K562 (cell line): ENCODE measurements at regions not wholly inside any gene's neighbourhood (a gene's known extent, or its start where the extent isn't known, plus 50 kb on each side); places are given as distances from the start of the nearest gene placed in this dataset.

Experiments used
- BACH1 ChIP-seq: fragments of 200-800 bp; sonication (Bioruptor generic); IDR thresholded peaks from 2 replicates; pipeline ENCODE4 v1.6.1; 2016; ENCODE audit warnings: missing genetic modification characterization, missing compliant biosample characterization
- CLOCK ChIP-seq: fragments of 250-450 bp; sonication (Bioruptor Pico); IDR thresholded peaks from 2 replicates; pipeline ENCODE4 v1.4.0; 2020; ENCODE audit warnings: mild to moderate bottlenecking, moderate library complexity, borderline replicate concordance
- DNMT1 ChIP-seq: fragments of 450-650 bp; IDR thresholded peaks from 2 replicates; pipeline ENCODE4 v1.6.1; 2016; ENCODE audit warnings: antibody characterized with exemption, mild to moderate bottlenecking
- E2F1 ChIP-seq: sonication (generic); formaldehyde crosslinking; IDR thresholded peaks from 2 replicates; pipeline ENCODE4 v1.8.1; 2023; ENCODE audit warnings: mild to moderate bottlenecking, missing genetic modification reagents, moderate library complexity
- GABPB2 ChIP-seq: fragments of 250-450 bp; sonication (Bioruptor Pico); conservative IDR thresholded peaks from 2 replicates; pipeline ENCODE4 v1.5.1; 2021; ENCODE audit warnings: mild to moderate bottlenecking
- GATA2 ChIP-seq: sonication (generic); formaldehyde crosslinking; IDR thresholded peaks from 2 replicates; pipeline ENCODE4 v1.4.0; 2020; ENCODE audit warnings: mild to moderate bottlenecking, missing genetic modification reagents
- HDAC6 ChIP-seq: IDR thresholded peaks from 2 replicates; pipeline ENCODE4 v1.6.1; 2012; ENCODE audit warnings: low read depth, mild to moderate bottlenecking, control low read depth, inconsistent platforms, low read length, moderate library complexity
- NCOR1 ChIP-seq: fragments of 450-650 bp; IDR thresholded peaks from 2 replicates; pipeline ENCODE4 v1.6.1; 2016; ENCODE audit warnings: mild to moderate bottlenecking, moderate library complexity
- RCOR1 ChIP-seq, 2 experiments: IDR thresholded peaks; 2 replicates each; pipeline ENCODE4 v1.6.1; 2012; ENCODE audit warnings: low read depth in 2 of 2, low read length in 2 of 2, borderline replicate concordance in 1 of 2, improper control_type of control experiment in 1 of 2
- TEAD2 ChIP-seq: fragments of 450-650 bp; IDR thresholded peaks from 2 replicates; pipeline ENCODE4 v1.6.1; 2016; ENCODE audit warnings: missing genetic modification characterization, control low read depth, missing compliant biosample characterization
- ZNF395 ChIP-seq: fragments of 200-800 bp; sonication (Bioruptor generic); IDR thresholded peaks from 2 replicates; pipeline ENCODE4 v1.6.1; 2017; ENCODE audit warnings: missing genetic modification characterization, missing compliant biosample characterization
- TF ChIP-seq, protein P1 (sequence below): fragments of 250-450 bp; sonication (Bioruptor Pico); IDR thresholded peaks from 2 replicates; pipeline ENCODE4 v1.5.0; 2020; ENCODE audit warnings: mild to moderate bottlenecking
- TF ChIP-seq, protein P2 (sequence below), 2 experiments: fragments of 450-650 bp; formaldehyde crosslinking in 1 of 2; IDR thresholded peaks; 2 replicates each; pipeline versions ENCODE4 v1.4.0 to v1.6.1; 2014 to 2020; ENCODE audit warnings: mild to moderate bottlenecking in 2 of 2, borderline replicate concordance in 1 of 2, low read depth in 1 of 2

- no peak for TF ChIP-seq CLOCK
- no peak for TF ChIP-seq E2F1 (CRISPR knock-in tag)
- 0 out of 2 replicates have a peak, but pooled peaks have one; percentile 12 for TF ChIP-seq ZNF395 (CRISPR knock-in tag)
- TF ChIP-seq, protein P1, sequence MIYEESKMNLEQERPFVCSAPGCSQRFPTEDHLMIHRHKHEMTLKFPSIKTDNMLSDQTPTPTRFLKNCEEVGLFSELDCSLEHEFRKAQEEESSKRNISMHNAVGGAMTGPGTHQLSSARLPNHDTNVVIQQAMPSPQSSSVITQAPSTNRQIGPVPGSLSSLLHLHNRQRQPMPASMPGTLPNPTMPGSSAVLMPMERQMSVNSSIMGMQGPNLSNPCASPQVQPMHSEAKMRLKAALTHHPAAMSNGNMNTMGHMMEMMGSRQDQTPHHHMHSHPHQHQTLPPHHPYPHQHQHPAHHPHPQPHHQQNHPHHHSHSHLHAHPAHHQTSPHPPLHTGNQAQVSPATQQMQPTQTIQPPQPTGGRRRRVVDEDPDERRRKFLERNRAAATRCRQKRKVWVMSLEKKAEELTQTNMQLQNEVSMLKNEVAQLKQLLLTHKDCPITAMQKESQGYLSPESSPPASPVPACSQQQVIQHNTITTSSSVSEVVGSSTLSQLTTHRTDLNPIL (CRISPR knock-in tag), result no peak
- TF ChIP-seq NCOR1, result no peak
- TF ChIP-seq TEAD2 (tag), result no peak
- TF ChIP-seq, protein P2, sequence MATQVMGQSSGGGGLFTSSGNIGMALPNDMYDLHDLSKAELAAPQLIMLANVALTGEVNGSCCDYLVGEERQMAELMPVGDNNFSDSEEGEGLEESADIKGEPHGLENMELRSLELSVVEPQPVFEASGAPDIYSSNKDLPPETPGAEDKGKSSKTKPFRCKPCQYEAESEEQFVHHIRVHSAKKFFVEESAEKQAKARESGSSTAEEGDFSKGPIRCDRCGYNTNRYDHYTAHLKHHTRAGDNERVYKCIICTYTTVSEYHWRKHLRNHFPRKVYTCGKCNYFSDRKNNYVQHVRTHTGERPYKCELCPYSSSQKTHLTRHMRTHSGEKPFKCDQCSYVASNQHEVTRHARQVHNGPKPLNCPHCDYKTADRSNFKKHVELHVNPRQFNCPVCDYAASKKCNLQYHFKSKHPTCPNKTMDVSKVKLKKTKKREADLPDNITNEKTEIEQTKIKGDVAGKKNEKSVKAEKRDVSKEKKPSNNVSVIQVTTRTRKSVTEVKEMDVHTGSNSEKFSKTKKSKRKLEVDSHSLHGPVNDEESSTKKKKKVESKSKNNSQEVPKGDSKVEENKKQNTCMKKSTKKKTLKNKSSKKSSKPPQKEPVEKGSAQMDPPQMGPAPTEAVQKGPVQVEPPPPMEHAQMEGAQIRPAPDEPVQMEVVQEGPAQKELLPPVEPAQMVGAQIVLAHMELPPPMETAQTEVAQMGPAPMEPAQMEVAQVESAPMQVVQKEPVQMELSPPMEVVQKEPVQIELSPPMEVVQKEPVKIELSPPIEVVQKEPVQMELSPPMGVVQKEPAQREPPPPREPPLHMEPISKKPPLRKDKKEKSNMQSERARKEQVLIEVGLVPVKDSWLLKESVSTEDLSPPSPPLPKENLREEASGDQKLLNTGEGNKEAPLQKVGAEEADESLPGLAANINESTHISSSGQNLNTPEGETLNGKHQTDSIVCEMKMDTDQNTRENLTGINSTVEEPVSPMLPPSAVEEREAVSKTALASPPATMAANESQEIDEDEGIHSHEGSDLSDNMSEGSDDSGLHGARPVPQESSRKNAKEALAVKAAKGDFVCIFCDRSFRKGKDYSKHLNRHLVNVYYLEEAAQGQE (IDR thresholded peaks at IDR 0.05; ENCODE audit: borderline replicate concordance), result peak; percentile 61
- TF ChIP-seq, protein P2 (CRISPR knock-in tag; IDR thresholded peaks at IDR 0.05; ENCODE audit: low read depth), result no peak
- TF ChIP-seq GABPB2 (CRISPR knock-in tag), result no peak
- no peak for TF ChIP-seq RCOR1 (IDR thresholded peaks at IDR 0.05; ENCODE audit: borderline replicate concordance in 1 of 2, low read depth in 2 of 2, low read length in 2 of 2)
- no peak for TF ChIP-seq HDAC6
- TF ChIP-seq BACH1 (tag), result no peak
- no peak for TF ChIP-seq DNMT1
- no peak for TF ChIP-seq GATA2 (CRISPR knock-in tag)
Observed at GRCh38 chr12:9331218-9331626, 123.0 kb upstream of the PZP start (continued).
